H54 (cell line): ENCODE measurements at regions not wholly inside any gene's neighbourhood (a gene's known extent, or its start where the extent isn't known, plus 50 kb on each side); places are given as distances from the start of the nearest gene placed in this dataset.

ENCODE experiments used
- DNase-seq: peaks from one replicate; pipeline ENCODE4 v3.0.0; 2011; ENCODE audit warnings: low spot score, mixed read lengths; ENCODE audit not compliant: insufficient read length
- FAIRE-seq: peaks from 3 replicates; lab custom pipeline; 2011; peaks lifted over from hg19 to GRCh38; lab: Jason Lieb, UNC
- POLR2A ChIP-seq: IDR thresholded peaks from 2 replicates; pipeline ENCODE4 v1.6.1; 2011; ENCODE audit warnings: low read depth, mild to moderate bottlenecking, low read length

DNA sequence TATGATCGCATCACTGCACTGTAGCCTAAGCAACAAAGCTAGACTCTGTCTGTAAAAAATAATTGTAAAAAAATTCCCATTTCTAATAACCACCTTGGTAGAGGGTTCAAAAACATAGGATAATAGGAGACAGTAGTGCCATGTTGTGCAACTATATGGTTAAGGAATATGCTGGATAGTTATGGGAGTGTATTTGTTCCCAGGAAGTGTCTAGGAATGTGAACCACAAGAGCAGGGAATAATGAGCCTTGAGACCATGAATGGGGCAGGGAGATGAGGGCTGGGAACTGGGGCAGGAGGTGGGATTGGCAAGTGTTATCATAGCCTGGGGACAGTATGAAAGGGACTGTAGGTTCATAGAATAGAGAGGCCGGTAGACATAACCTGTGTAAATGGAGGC, 50.4 kb downstream of the RUSC2 start:
- TF ChIP-seq POLR2A = no peak
- FAIRE-seq (no peak), DNase-seq (no peak)

DNA sequence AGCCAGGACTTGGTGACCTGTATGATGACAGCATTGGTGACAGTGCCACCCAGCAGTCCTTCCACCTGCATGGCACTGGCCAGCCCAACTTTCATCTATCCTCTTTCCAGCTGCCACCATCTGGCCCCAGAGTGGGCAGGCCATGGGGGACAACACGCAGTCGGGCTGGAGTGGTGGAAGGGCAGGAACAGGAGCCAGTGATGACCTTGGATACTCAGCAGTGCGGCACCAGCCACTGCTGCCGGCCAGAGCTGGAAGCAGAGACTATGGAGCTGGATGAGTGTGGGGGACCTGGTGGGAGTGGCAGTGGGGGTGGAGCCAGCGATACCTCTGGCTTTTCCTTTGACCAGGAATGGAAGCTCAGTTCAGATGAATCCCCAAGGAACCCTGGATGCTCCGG, 56.9 kb downstream of the RUSC2 start:
- no peak for FAIRE-seq

DNA sequence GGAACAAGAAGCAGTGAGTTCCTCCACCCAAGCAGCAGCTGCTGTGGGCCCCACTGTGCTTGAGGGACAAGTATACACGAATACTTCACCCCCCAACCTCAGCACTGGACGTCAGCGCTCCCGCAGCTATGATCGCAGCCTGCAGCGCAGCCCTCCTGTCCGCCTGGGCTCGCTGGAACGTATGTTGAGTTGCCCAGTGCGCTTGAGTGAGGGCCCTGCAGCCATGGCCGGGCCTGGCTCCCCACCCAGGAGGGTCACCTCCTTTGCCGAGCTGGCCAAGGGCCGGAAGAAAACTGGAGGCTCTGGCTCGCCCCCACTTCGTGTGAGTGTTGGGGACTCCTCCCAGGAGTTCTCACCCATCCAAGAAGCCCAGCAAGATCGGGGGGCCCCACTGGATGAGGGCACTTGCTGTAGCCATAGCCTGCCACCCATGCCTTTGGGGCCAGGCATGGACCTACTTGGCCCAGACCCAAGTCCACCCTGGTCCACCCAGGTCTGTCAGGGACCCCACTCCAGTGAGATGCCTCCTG, 57.1 kb upstream of the TESK1 start:
- FAIRE-seq (no peak), DNase-seq (no peak)
- no peak for TF ChIP-seq POLR2A

More for the DNA sequence above, 56.9 kb downstream of the RUSC2 start:
- no peak for TF ChIP-seq POLR2A
- no peak for DNase-seq

DNA sequence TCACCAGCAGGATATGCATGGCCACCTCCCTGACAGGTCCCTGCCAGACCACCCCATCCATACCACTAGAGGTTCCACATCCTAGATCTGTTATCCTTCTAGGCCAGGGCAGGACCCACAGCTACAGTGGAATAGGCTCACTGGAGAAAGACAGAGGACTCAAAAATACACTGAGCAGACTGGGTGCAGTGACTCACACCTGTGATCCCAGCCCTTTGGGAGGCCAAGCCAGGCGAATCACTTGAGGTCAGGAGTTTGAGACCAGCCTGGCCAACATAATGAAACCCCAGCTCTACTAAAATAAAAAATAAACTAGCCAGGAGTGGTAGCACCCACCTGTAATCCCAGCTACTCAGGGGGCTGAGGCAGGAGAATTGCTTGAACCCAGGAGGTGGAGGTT, 56.5 kb upstream of the TESK1 start:
- peak; percentile 53 for FAIRE-seq
- no peak for TF ChIP-seq POLR2A
- DNase-seq = no peak

DNA sequence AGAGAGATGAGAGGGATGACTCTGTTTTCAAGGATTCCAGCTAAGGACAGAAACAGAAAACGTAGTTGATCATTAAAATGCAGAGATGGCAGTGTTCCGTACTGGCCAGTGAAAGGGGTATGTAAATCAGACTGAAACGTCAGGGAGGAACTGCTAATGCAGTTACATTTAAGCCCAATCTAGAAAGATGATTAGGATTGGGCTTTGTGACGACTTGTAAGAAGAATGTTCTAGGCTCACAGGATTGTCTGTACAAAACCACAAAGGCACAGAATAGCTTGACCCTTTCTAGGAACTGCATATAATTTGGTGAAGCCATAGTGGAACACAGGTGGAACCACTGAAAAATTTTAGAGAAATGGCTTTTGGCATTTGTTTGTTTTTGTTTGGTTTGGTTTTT, 55.6 kb upstream of the TESK1 start:
- DNase-seq (no peak), FAIRE-seq (no peak)
- TF ChIP-seq POLR2A = no peak

DNA sequence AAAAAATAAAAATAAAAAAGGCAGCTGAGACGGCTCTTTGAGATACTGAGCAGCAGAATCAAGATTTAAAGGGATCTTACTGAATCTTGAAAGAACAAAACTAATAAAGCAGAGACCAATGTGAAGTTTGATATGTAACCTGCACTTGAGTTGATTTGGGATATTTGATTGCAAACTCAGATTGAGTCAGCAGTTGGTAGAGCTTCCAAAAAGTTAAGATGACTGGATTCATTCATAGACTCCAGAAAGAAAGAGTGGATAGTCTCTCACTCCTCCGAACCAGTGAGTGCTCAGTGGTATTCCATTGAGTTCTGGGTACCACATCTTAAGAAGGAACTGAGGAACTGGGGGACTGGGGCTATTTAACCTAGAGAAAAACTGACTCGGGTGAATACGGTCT, 52.7 kb upstream of the TESK1 start:
- no peak for DNase-seq
- no peak for TF ChIP-seq POLR2A
- no peak for FAIRE-seq

DNA sequence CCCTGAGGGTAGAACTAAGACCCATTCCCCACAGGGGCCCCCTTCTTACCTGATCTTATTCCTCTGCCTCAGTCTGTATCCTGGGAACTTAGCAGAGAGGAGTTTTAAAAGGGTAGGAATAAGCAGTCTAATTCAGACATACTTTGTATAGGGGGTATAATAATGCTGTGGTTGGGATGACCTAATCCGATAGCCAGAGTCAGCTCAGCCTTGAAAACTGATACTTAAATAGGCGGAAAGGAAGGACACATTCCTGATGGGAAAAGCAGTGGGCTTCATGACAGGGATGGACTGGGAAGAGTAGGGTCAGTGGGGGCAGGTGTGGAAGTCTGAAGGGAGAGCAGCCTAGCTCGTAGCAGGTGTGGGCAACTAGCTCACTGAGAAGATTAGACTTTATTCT, 52.2 kb upstream of the TESK1 start:
- FAIRE-seq (no peak), DNase-seq (no peak)
- TF ChIP-seq POLR2A = no peak

DNA sequence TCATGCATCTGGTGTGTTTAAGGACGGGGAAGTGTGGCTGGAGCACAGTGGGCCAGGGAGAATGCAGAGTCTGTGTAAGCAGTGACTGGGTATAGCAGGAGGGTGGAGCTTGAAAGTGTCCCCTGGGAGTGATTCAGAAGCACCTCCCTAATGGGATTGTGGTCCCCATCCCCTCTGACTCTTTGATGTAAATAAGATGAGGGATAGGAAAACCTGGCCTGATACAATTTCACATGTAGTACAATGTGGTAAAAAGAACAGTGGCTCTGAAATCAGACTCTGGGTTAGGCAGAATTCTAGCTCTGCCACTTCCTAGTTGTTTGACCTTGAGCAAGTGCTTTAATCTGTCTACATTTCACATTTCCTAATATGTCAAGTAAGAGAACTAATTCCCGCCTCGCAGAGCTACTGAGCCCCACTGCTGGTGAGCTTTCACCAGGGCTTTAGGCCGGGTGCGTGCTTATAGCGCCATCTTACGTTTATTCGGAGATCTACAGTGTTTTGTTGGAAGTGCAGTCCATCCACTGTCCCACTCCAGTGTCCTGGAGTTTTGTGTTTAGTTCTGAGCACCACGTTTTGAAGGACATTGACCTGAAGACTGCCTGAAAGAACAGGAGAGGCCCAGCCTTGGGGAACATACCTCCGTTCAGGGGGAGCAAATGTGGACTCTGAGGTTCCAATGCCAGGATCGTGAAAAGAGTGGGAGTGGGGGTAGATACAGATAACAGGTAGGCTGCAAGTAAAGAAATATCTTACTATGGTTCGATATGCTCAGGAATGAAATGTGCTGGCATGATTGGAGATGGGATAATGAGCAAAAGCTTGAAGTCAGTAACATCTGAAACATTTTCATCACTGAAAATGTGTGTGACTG, 51.2 kb upstream of the TESK1 start:
- DNase-seq = peak; percentile 60
- TF ChIP-seq POLR2A = no peak
- FAIRE-seq = peak; percentile 78

DNA sequence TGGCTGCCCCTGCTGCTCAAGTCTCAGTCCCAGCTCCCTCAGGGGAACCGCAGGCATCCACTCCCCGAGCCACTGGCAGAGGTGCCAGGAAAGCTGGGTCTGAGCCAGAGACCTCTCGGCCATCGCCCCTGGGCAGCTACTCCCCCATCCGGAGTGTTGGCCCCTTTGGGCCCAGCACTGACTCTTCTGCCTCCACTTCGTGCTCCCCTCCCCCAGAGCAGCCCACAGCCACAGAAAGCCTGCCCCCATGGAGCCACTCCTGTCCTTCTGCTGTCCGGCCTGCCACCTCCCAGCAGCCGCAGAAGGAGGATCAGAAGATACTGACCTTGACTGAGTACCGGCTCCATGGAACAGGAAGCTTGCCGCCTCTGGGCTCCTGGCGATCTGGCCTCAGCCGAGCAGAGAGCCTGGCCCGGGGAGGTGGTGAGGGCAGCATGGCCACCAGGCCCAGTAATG, 49.8 kb upstream of the TESK1 start:
- no peak for FAIRE-seq
- no peak for TF ChIP-seq POLR2A

More for the DNA sequence above, 49.8 kb upstream of the TESK1 start:
- DNase-seq = no peak
